ENCODE measurements at regions not wholly inside any gene's neighbourhood (a gene's known extent, or its start where the extent isn't known, plus 50 kb on each side); places are given as distances from the start of the nearest gene placed in this dataset.

DNA sequence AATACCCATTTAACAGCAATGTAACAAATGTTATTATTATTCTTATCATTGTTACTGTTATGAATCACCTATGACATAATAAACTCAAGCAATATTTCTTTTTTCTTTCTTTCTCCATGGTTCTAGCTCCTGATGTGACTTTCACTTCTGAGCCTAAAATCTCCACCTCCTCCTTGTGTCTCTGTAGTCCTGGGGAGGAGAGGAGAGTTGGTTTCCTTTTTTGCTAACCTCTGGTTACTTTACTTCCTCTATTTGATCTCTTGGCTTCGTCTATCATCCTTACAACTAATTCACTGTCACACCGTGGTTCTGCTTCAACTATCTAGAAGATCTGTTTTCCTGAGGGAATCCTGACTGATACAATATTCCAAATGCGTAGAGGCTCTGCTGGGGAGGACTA, 456.6 kb downstream of the VRK1 start:
- Histone ChIP-seq H3K9ac (ENCODE audit: insufficient read depth, low read depth, low read length) (no peak overlapping the region), H3K4me3 (replicated peaks in 1 of 3; ENCODE audit: insufficient read depth in 1 of 3, low read depth in 2 of 3, low read length in 3 of 3) (no peak overlapping the region), H3K36me3 (replicated peaks in 1 of 2; ENCODE audit: control insufficient read depth in 1 of 2, insufficient read depth in 2 of 2, low read length in 2 of 2) (no peaks in the 10 kb centered on the region), H3K79me2 (ENCODE audit: insufficient read depth, low read length) (no peaks in the 10 kb centered on the region), H3K27ac (ENCODE audit: extremely low read length, insufficient read depth, low read length) (no peak overlapping the region), H4K20me1 (ENCODE audit: insufficient read depth, low read length) (no peaks in the 10 kb centered on the region), H3K27me3 (ENCODE audit: control insufficient read depth in 1 of 2, insufficient read depth in 2 of 2, low read length in 2 of 2) (no peaks in the 10 kb centered on the region), H3K4me2 (ENCODE audit: low read depth, low read length) (no peak overlapping the region), H3K4me1 (ENCODE audit: insufficient read depth, low read length) (no peaks in the 10 kb centered on the region), H3K9me3 (ENCODE audit: low read length) (no peaks in the 10 kb centered on the region), H2AFZ (ENCODE audit: low read length) (no peak overlapping the region)
- WGBS (ENCODE audit: low lambda C conversion rate): 10% methylated on average over 3 of the region's 3 CpGs
- ATAC-seq (no peak), DNase-seq (ENCODE audit: low spot score) (no peak), FAIRE-seq (no peak)
- POLR2A ChIA-PET: no interaction called here
- no TSS peak for BruUV-seq (replicated peaks)
- CTCF ChIA-PET (ENCODE audit: low intra/inter-chr PET ratio, low total read pairs): no interaction called here
- intact Hi-C loops (cut with micrococcal nuclease; ENCODE audit: unreplicated experiment) (no loop called here), in situ Hi-C loops (cut with HindIII; ENCODE audit: extremely low pct_ligation_motif_present, low pct_unique_long_range_greater_than_20kb) (no loop called here)
- TF ChIP-seq SSRP1 (CRISPR knock-in tag; IDR thresholded peaks at IDR 0.05) (no peak), ZFP36L2 (CRISPR knock-in tag; IDR thresholded peaks at IDR 0.05) (no peak), HNRNPH1 (optimal IDR thresholded peaks at IDR 0.05; ENCODE audit: low read depth, low read length) (no peak), HNRNPUL1 (IDR thresholded peaks at IDR 0.05; ENCODE audit: low read depth, low read length) (no peak), ARNT (IDR thresholded peaks at IDR 0.05) (no peak), MIXL1 (CRISPR knock-in tag; IDR thresholded peaks at IDR 0.05) (no peak), KLF11 (CRISPR knock-in tag; IDR thresholded peaks at IDR 0.05) (no peak), TMF1 (CRISPR knock-in tag; IDR thresholded peaks at IDR 0.05; ENCODE audit: low read depth) (no peak), RCOR2 (CRISPR knock-in tag; IDR thresholded peaks at IDR 0.05) (no peak), SP140L (CRISPR knock-in tag; IDR thresholded peaks at IDR 0.05; ENCODE audit: borderline replicate concordance) (no peak), MED13 (CRISPR knock-in tag; IDR thresholded peaks at IDR 0.05) (no peak), ZNF354B (CRISPR knock-in tag; IDR thresholded peaks at IDR 0.05) (no peak), CHD4 (IDR thresholded peaks at IDR 0.05; ENCODE audit: borderline replicate concordance, low read length) (no peak)
- TF ChIP-seq, protein P1, sequence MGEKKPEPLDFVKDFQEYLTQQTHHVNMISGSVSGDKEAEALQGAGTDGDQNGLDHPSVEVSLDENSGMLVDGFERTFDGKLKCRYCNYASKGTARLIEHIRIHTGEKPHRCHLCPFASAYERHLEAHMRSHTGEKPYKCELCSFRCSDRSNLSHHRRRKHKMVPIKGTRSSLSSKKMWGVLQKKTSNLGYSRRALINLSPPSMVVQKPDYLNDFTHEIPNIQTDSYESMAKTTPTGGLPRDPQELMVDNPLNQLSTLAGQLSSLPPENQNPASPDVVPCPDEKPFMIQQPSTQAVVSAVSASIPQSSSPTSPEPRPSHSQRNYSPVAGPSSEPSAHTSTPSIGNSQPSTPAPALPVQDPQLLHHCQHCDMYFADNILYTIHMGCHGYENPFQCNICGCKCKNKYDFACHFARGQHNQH (CRISPR knock-in tag; IDR thresholded peaks at IDR 0.05): no peak
- TF ChIP-seq, protein P2, sequence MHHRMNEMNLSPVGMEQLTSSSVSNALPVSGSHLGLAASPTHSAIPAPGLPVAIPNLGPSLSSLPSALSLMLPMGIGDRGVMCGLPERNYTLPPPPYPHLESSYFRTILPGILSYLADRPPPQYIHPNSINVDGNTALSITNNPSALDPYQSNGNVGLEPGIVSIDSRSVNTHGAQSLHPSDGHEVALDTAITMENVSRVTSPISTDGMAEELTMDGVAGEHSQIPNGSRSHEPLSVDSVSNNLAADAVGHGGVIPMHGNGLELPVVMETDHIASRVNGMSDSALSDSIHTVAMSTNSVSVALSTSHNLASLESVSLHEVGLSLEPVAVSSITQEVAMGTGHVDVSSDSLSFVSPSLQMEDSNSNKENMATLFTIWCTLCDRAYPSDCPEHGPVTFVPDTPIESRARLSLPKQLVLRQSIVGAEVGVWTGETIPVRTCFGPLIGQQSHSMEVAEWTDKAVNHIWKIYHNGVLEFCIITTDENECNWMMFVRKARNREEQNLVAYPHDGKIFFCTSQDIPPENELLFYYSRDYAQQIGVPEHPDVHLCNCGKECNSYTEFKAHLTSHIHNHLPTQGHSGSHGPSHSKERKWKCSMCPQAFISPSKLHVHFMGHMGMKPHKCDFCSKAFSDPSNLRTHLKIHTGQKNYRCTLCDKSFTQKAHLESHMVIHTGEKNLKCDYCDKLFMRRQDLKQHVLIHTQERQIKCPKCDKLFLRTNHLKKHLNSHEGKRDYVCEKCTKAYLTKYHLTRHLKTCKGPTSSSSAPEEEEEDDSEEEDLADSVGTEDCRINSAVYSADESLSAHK (CRISPR knock-in tag; IDR thresholded peaks at IDR 0.05; ENCODE audit: borderline replicate concordance): no peak

Measured in HepG2 (cell line).